Neural crest cell (in vitro differentiated cells): ENCODE measurements at regions not wholly inside any gene's neighbourhood (a gene's known extent, or its start where the extent isn't known, plus 50 kb on each side); places are given as distances from the start of the nearest gene placed in this dataset.

Source experiments
- DNase-seq: peaks from one replicate; pipeline ENCODE4 v3.0.0; 2021; ENCODE audit warnings: low read depth, mixed read lengths, low spot score
- H3K27ac Mint-ChIP-seq: one replicate; pipeline ENCODE4 v1.8.0; 2021; ENCODE audit warnings: mild to moderate bottlenecking, mixed read lengths; ENCODE audit not compliant: unreplicated experiment
- H3K27me3 Mint-ChIP-seq: 2 replicates; pipeline ENCODE4 v1.8.0; 2021; ENCODE audit warnings: low read depth, mild to moderate bottlenecking, mixed read lengths
- H3K36me3 Mint-ChIP-seq: 2 replicates; pipeline ENCODE4 v1.8.0; 2021; ENCODE audit warnings: low read depth, mild to moderate bottlenecking, mixed read lengths
- H3K4me1 Mint-ChIP-seq: 2 replicates; pipeline ENCODE4 v1.8.0; 2021; ENCODE audit warnings: mixed read lengths
- H3K4me3 Mint-ChIP-seq: one replicate; pipeline ENCODE4 v1.8.0; 2021; ENCODE audit warnings: mild to moderate bottlenecking, mixed read lengths
- H3K9me3 Mint-ChIP-seq: 2 replicates; pipeline ENCODE4 v1.8.0; 2021; ENCODE audit warnings: mixed read lengths
- TF ChIP-seq, protein P1 (sequence below): fragments of 200-600 bp; sonication (generic); conservative IDR thresholded peaks from 2 replicates; pipeline ENCODE4 v1.5.0; 2021; ENCODE audit warnings: antibody characterized with exemption, mild to moderate bottlenecking

DNA sequence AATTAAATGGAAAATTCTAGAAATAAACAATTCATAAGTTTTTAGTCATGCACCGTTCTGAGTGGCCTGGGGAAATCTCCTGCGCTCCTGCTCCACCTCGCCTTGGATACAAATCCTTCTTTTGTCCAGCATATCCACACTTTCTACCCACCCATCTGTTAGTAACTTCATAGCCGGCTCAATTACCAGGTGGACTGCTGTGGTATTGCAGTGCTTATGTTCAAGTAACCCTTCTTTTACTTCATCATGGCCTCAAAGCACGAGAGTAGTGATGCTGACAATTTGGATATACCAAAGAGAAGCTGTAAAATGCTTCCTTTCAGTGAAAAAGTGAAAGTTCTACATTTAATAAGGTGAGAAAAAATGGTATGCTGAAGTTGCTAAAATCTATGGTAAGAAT, 142.3 kb upstream of the CHL1 start:
- peaks cover 5% of the 10 kb centered on the region for H3K4me1 Mint-ChIP-seq
- H3K27me3 Mint-ChIP-seq, result peaks cover 3% of the 10 kb centered on the region
- TF ChIP-seq, protein P1, sequence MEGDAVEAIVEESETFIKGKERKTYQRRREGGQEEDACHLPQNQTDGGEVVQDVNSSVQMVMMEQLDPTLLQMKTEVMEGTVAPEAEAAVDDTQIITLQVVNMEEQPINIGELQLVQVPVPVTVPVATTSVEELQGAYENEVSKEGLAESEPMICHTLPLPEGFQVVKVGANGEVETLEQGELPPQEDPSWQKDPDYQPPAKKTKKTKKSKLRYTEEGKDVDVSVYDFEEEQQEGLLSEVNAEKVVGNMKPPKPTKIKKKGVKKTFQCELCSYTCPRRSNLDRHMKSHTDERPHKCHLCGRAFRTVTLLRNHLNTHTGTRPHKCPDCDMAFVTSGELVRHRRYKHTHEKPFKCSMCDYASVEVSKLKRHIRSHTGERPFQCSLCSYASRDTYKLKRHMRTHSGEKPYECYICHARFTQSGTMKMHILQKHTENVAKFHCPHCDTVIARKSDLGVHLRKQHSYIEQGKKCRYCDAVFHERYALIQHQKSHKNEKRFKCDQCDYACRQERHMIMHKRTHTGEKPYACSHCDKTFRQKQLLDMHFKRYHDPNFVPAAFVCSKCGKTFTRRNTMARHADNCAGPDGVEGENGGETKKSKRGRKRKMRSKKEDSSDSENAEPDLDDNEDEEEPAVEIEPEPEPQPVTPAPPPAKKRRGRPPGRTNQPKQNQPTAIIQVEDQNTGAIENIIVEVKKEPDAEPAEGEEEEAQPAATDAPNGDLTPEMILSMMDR, result peak; percentile 25
- no peak for DNase-seq
- no peaks in the 10 kb centered on the region for H3K36me3 Mint-ChIP-seq
- no peak overlapping the region for H3K4me3 Mint-ChIP-seq
- no peak overlapping the region for H3K27ac Mint-ChIP-seq
- peaks cover 4% of the 10 kb centered on the region for H3K9me3 Mint-ChIP-seq

DNA sequence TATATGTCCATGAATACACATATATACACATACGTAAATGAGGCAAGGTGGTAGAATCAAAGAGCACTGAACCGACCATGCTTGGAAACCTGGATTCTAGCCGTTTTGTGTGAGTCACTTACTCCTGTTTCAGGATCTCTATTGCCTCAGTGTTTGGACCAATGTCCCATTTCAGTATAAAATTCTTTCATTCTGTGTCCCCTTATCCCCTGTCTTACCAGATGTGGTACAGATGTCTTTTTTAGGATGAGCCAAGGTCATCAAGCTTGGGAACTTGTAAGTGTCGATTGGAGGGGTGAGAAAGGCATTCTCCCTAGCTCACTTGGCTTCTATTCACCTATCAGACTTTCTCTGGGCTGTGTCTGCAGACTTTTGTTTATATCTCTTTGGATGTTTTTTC, 139.9 kb upstream of the CHL1 start:
- peaks cover 8% of the 10 kb centered on the region for H3K27me3 Mint-ChIP-seq
- H3K27ac Mint-ChIP-seq, result no peak overlapping the region
- TF ChIP-seq, protein P1, result no peak
- H3K9me3 Mint-ChIP-seq, result no peaks in the 10 kb centered on the region
- no peaks in the 10 kb centered on the region for H3K36me3 Mint-ChIP-seq
- peaks cover 5% of the 10 kb centered on the region for H3K4me1 Mint-ChIP-seq
- H3K4me3 Mint-ChIP-seq, result no peak overlapping the region
- no peak for DNase-seq

DNA sequence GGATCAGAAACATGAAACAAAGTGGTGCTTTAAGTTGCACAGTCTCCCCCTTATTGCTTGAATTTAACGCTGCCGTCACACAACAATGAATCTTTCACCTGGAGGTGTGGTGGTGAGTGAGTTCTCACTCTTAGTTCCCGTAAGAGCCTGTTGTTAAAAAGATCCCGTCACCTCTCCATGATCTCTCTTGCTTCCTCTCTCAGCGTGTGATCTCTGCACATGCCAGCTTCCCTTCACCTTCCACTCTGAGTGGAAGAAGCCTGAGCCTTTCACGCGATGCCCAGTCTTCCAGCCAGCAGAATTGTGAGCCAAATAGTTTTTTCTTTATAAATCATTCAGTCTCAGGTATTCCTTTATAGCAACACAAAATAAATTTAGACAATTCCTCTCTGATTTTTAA, 136.7 kb upstream of the CHL1 start:
- Mint-ChIP-seq H3K36me3 (no peaks in the 10 kb centered on the region), H3K27me3 (peaks cover 11% of the 10 kb centered on the region), H3K27ac (no peak overlapping the region), H3K4me3 (no peak overlapping the region), H3K4me1 (peaks cover 9% of the 10 kb centered on the region), H3K9me3 (no peaks in the 10 kb centered on the region)
- TF ChIP-seq, protein P1, result no peak
- no peak for DNase-seq

DNA sequence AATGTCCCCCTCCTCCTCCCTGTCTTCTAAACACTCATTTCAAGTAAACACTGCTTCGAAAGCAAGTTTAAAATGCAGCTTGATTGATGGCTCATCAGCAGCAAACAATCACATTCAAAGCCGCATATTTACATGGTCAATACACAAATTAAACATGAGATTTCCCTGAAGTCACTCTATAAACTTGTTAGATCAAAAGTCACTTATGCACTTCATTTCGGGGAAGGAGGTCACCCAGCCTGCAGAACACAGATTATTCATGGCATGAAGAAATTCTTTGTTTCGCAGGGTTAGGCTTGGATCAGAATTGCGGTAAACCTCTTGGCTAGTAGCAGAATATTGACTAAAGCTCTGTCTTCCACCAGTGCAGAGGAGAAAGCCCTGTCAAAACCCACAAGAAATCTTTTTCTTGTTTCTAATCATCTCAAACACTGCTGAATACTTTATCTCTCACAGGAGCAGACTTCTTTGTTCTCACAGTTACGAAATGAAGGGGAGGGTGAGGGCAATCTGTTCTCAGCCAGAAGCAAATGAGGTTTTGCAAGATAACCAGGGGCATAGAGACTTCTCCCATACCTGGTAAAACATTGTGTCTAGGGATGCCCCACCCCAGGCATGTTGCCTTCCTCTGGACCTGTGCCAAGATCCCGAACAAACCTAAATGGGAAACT, 133.3 kb upstream of the CHL1 start:
- Mint-ChIP-seq H3K27me3 (peaks cover 11% of the 10 kb centered on the region), H3K9me3 (no peaks in the 10 kb centered on the region), H3K4me3 (no peak overlapping the region), H3K4me1 (peaks cover 9% of the 10 kb centered on the region), H3K36me3 (no peaks in the 10 kb centered on the region), H3K27ac (peak overlapping the region; percentile 10)
- TF ChIP-seq, protein P1, result no peak
- DNase-seq, result no peak

DNA sequence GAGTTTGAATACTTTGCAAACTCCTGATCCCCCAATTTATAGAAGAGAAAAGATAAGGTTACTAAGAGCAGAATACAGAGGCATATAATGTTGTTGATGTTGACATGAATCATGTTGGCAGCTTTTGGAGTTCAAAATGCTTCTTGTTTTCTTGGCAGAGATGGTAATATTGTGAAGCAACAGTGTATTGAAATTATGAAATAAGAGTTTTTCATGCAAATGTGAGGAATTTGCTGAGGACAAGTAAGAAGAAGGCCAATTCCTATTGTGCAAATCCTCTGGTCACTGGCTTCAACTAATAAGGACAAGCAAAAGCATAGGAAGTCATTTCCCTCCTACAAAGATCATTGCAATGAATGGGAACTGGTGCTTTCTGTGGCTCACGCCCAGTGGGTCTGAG, 126.9 kb upstream of the CHL1 start:
- no peak overlapping the region for H3K4me3 Mint-ChIP-seq
- H3K27me3 Mint-ChIP-seq, result peaks cover 3% of the 10 kb centered on the region
- H3K4me1 Mint-ChIP-seq, result peaks cover 16% of the 10 kb centered on the region
- no peaks in the 10 kb centered on the region for H3K36me3 Mint-ChIP-seq
- TF ChIP-seq, protein P1, result no peak
- H3K9me3 Mint-ChIP-seq, result peaks cover 4% of the 10 kb centered on the region
- no peak for DNase-seq
- no peak overlapping the region for H3K27ac Mint-ChIP-seq
